SJSA1 (cell line): ENCODE measurements at regions not wholly inside any gene's neighbourhood (a gene's known extent, or its start where the extent isn't known, plus 50 kb on each side); places are given as distances from the start of the nearest gene placed in this dataset.
A peak's percentile ranks its signal among the peaks of the same experiment; 100 is the strongest.

Experiments
- DNase-seq, 2 experiments: peaks; one replicate each; pipeline ENCODE4 v3.0.0-alpha.2; 2015 to 2020; ENCODE audit warnings: low spot score in 2 of 2, low read depth in 1 of 2
- H3K27ac ChIP-seq: fragments of 250-450 bp; sonication (Bioruptor Pico); 2 replicates; pipeline ENCODE4 v1.5.1; 2020; ENCODE audit warnings: mild to moderate bottlenecking, moderate library complexity
- H3K27me3 ChIP-seq: fragments of 250-450 bp; sonication (Bioruptor Pico); replicated peaks from 2 replicates; pipeline ENCODE4 v1.5.1; 2020; ENCODE audit warnings: mild to moderate bottlenecking, moderate library complexity
- H3K36me3 ChIP-seq: fragments of 250-450 bp; sonication (Bioruptor Pico); 2 replicates; pipeline ENCODE4 v1.5.1; 2020; ENCODE audit warnings: mild to moderate bottlenecking
- H3K4me1 ChIP-seq: fragments of 250-450 bp; sonication (Bioruptor Pico); replicated peaks from 2 replicates; pipeline ENCODE4 v1.6.1; 2021; ENCODE audit warnings: mild to moderate bottlenecking
- H3K4me3 ChIP-seq: fragments of 250-450 bp; sonication (Bioruptor Pico); 2 replicates; pipeline ENCODE4 v1.5.1; 2020; ENCODE audit warnings: mild to moderate bottlenecking
- H3K9me3 ChIP-seq: fragments of 250-450 bp; sonication (Bioruptor Pico); replicated peaks from 2 replicates; pipeline ENCODE4 v1.5.1; 2020; ENCODE audit warnings: mild to moderate bottlenecking

DNA sequence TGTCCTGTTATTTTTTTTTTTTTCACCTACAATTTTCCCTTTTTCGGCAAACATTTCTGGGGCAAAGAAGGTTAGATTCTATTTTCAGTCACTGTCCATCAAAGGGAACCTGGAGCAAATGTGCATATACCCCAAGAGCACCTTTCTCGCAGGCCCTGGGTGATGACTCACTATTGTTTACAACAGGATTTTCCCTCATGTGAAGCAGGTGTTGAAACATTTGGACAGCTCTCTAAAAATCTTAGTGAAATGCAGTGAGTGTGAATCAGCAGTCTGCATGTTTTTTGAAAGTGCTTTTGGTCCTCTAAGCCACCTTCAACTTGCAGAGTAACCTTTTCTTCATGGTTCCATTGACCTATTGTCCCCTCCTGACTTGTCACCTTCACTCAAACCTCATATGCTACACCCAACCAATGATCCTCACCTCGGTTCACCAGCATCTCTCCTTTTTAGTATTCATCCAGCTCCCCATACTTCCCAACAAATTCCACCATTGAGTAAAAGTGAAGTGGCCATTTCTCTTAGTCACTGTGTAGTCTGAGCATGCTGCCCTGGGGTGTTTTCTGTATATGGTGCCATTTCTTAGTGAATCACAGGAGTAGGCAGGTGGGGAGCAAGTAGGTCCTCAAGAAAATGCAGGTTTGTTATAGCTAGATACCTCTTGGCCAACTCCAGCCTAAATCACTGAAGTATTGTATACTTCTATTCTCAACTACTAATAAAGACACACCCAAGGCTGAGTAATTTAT is 260.2 kb downstream of the BMP4 start:
- H3K4me1 ChIP-seq = no peaks in the 10 kb centered on the region; the same call in 1 of the 2 replicates
- no peak for DNase-seq
- H3K36me3 ChIP-seq = no peaks in the 10 kb centered on the region
- 0 out of 2 replicates have a peak, but pooled peaks cover 5% of the 10 kb centered on the region for H3K27me3 ChIP-seq
- H3K27ac ChIP-seq = no peak overlapping the region
- H3K9me3 ChIP-seq = no peaks in the 10 kb centered on the region
- H3K4me3 ChIP-seq = no peak overlapping the region

DNA sequence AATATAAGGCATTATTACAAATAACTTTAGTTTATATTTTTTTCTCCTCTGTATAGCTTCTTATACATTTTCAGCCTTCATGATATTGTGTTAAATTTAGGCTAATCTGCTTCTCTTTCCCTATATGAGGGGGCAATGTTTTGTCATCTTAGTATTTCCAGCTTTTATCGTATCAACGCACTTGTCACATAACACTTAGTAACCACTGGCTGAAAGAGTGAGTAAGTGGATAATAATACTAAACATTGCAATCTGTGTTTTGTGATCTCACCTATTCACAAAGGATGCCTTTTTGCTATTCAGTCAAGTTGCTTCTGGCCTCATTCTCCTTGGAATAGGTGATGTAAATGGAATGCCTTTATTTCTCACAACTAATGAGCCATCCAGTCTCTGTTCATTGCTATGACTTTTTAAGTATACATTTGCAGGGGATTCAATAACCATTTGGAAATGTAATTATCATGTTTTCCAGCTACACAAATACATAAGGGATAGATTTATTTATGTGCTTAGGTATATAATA is 260.9 kb downstream of the BMP4 start:
- H3K27ac ChIP-seq = no peak overlapping the region
- H3K9me3 ChIP-seq = no peaks in the 10 kb centered on the region
- no peaks in the 10 kb centered on the region; the same call in 1 of the 2 replicates for H3K4me1 ChIP-seq
- no peak overlapping the region for H3K4me3 ChIP-seq
- DNase-seq = no peak
- H3K27me3 ChIP-seq = 0 out of 2 replicates have a peak, but pooled peaks cover 5% of the 10 kb centered on the region
- no peaks in the 10 kb centered on the region for H3K36me3 ChIP-seq

DNA sequence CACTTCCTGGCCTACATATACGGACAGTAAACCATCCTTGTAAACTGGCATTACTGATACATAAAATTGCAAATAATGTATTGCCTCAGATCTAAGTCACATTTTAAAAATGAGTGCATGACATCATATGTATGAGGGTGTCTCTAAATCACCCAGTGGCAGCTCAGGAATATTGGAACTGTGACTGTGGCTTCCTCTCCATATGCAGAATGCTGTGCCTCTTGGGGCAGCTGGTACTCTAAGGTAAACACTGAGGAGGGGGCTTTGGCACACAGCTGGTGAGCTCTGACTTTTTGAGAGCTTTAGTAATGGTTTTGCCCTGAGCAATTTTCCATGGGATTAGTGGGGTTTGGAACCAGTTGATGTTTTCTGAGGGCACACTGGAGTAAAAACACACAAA is 263.7 kb downstream of the BMP4 start:
- Histone ChIP-seq H3K27me3 (0 out of 2 replicates have a peak, but pooled peaks cover 5% of the 10 kb centered on the region), H3K9me3 (no peaks in the 10 kb centered on the region), H3K4me3 (no peak overlapping the region), H3K4me1 (no peaks in the 10 kb centered on the region; the same call in 1 of the 2 replicates), H3K27ac (no peak overlapping the region), H3K36me3 (no peaks in the 10 kb centered on the region)
- DNase-seq = no peak

DNA sequence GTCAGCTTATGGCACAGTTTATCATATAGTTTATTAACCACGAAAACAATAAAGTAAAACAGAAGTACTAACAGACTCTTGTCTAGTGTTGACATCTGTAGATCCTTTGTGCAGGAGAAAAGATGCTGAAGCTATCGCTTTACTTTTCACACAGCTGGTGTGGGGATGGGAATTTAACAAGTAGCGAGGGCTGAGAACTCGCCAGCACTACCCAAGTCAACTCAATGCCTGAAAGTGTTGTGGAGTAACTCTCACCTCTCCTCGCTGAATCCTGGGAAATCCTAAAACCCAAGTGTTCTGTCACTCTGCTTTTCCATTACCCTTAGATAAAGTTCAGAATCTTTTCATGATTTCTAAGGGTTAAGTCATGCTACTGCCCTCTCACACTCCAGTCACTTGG is 264.2 kb downstream of the BMP4 start:
- no peak for DNase-seq
- Histone ChIP-seq H3K4me1 (no peaks in the 10 kb centered on the region; the same call in 1 of the 2 replicates), H3K27me3 (0 out of 2 replicates have a peak, but pooled peaks cover 5% of the 10 kb centered on the region), H3K27ac (no peak overlapping the region), H3K36me3 (no peaks in the 10 kb centered on the region), H3K4me3 (no peak overlapping the region), H3K9me3 (no peaks in the 10 kb centered on the region)

DNA sequence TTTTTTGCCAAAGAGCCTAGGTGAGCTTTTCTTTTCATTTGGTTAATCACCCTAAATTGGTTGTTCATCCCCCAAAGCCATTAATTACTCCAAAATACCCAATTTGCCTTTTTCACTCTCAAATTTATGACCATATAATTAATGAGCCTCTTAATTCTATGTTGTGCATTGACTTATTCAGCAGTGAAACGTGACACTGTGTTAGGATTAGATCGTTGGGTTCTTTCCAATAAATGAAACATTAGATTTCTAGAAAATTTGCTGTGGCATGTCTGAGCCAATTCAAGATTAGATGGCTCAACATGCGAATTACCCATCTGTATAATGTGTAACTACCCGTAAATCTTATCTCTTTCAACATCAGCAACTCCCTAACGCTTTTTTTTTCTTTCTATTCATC is 273.4 kb downstream of the BMP4 start:
- no peaks in the 10 kb centered on the region for H3K4me1 ChIP-seq
- H3K27ac ChIP-seq = no peak overlapping the region
- H3K36me3 ChIP-seq = no peaks in the 10 kb centered on the region
- H3K27me3 ChIP-seq = peaks cover 5% of the 10 kb centered on the region; the same call in 1 of the 2 replicates
- H3K4me3 ChIP-seq = no peak overlapping the region
- DNase-seq = no peak
- H3K9me3 ChIP-seq = no peaks in the 10 kb centered on the region

DNA sequence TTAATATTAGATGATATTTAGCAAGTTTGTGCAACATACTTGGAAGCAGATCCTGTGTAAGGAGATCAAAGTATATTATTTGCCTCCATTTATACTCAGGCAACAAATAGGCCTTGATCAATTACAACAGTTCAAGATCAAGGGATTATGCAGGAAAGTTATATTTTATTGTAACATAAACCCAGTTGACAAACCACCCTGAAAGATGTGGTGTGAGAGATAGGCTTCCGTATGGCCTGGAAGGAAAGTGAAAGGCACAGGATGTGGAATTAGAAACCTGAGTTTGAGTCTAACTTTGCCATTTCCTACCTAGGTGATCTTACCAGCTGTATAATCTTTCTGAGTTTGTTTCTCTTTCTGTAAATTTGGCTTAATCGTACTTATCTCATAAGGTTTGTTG is 284.1 kb downstream of the BMP4 start:
- Histone ChIP-seq H3K27me3 (no peaks in the 10 kb centered on the region), H3K36me3 (no peaks in the 10 kb centered on the region), H3K9me3 (no peaks in the 10 kb centered on the region), H3K27ac (no peak overlapping the region), H3K4me3 (no peak overlapping the region), H3K4me1 (no peaks in the 10 kb centered on the region)
- DNase-seq = no peak

DNA sequence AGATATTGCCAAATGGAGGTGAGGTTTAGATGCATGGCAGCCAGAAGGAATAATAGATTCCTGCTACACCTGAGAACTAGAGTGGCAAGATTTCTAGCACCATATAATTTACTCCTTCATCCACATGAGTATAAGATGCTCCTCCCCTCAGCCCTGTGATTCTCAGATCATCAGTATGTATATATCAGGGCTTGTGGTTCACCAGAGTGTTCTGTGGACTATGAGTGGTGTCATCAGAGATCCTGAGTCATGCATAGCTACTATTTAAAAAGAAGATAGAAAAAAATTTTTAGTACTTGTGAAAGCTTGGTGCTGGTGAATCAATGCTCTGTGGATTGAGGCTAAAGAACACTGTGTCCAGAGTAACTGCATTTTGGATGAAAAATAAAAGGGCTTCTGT is 285.9 kb downstream of the BMP4 start:
- H3K27me3 ChIP-seq = no peaks in the 10 kb centered on the region

DNA sequence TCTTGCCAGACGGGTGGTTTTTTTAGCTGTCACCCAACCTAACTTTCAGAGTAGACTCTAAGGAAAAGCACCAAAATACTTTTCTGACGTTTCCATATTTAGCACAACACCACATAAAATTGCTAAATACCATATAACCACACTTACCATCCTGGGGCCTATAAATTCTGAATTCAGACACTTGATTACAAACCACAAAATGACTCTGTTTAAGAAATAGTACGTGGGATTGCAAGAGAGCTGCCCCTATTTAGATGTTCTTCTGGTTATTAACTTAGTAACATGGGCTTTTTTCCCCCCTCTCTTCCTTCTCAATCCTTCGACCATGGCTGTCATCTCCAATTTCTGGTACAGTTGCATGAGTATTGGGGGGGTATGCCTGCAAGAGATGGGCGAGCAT is 287.7 kb downstream of the BMP4 start:
- DNase-seq = no peak
- no peaks in the 10 kb centered on the region for H3K4me1 ChIP-seq
- H3K36me3 ChIP-seq = no peaks in the 10 kb centered on the region
- no peaks in the 10 kb centered on the region for H3K27me3 ChIP-seq
- no peak overlapping the region for H3K27ac ChIP-seq
- H3K4me3 ChIP-seq = no peak overlapping the region
- no peaks in the 10 kb centered on the region for H3K9me3 ChIP-seq

More for the DNA sequence above, 285.9 kb downstream of the BMP4 start:
- Histone ChIP-seq H3K4me3 (no peak overlapping the region), H3K36me3 (no peaks in the 10 kb centered on the region), H3K27ac (no peak overlapping the region), H3K9me3 (no peaks in the 10 kb centered on the region), H3K4me1 (no peaks in the 10 kb centered on the region)
- no peak for DNase-seq

DNA sequence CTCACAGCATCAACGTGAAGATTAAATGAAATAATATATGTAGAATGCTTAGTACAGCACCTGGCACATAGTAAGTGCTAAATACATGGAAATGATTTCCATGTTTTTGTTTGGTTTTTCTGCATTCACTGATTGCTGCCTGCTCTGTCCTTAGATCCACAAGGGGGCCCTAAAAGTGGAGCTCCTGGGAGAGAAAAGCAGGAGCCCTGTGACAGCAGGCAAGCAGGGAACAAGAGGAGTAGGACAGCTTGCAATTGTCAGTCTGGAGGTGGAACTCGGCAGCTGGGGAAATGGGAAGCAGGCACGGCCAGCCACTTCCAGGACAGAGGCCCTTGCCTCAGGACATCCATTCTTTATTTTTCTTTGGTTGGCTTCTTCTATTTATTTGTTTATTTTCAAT is 292.9 kb downstream of the BMP4 start:
- Histone ChIP-seq H3K4me1 (no peaks in the 10 kb centered on the region), H3K36me3 (no peaks in the 10 kb centered on the region), H3K4me3 (no peak overlapping the region), H3K9me3 (no peaks in the 10 kb centered on the region), H3K27me3 (peaks cover 4% of the 10 kb centered on the region; the same call in 1 of the 2 replicates), H3K27ac (no peak overlapping the region)
- peak in 1 of 2 experiments; percentile 3 for DNase-seq

DNA sequence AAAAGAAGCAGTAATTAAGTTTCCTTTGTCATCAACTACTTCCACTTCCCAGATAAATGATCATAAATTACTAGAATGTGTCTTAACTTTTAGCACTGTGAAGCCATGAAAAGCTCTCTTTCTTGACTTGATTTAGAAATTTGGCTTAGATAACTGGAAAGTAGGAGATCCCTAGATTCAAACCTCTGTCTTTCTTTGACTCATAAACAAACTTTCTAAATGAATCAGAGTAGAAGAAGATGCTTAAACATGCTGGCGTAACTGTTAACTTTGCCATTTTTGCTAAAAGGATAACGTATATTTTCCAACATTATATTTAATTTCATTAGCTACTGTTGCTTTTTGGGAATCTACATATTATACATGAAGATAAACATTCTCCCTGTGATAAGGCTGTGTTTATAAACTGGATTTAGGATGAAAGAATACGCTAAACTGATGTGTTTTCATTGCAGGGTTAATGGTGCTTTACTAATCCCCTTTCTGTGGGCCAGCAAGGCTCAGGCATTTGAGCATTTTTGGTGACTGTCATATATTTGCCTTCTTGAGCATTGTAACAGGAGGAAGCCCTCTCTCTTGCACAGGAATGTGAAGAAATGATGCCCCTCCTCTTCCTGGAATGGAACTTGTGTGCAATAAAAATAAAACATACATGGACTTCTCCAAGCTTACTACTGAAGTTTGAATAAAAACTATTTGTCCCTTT is 301.4 kb downstream of the BMP4 start:
- H3K4me1 ChIP-seq = no peaks in the 10 kb centered on the region
- no peak overlapping the region for H3K4me3 ChIP-seq
- H3K9me3 ChIP-seq = no peaks in the 10 kb centered on the region
- H3K36me3 ChIP-seq = no peaks in the 10 kb centered on the region
- no peak for DNase-seq
- H3K27ac ChIP-seq = no peak overlapping the region
- H3K27me3 ChIP-seq = peaks cover 4% of the 10 kb centered on the region; the same call in 1 of the 2 replicates

DNA sequence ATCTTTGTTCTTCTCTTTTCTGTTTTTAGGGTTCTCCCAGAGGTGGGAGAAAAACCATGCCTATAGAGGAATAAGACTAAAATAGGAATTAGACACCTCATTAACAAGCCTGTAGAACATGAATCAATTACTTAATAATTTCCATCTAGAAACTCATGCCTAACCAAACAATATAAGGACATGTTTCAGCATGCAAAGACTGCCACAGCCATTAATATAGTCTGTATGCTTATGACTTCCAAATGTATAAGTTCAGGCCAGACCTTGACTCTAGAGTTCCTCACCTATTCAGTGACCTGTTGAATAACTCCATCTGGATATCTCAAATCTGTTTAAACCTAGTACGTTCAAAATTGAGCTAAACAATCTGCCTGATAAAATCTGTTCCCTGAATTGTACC is 304.6 kb downstream of the BMP4 start:
- H3K36me3 ChIP-seq = no peaks in the 10 kb centered on the region
- DNase-seq = no peak
- H3K4me3 ChIP-seq = no peak overlapping the region
- no peaks in the 10 kb centered on the region for H3K9me3 ChIP-seq
- no peak overlapping the region for H3K27ac ChIP-seq
- no peaks in the 10 kb centered on the region; the same call in 1 of the 2 replicates for H3K27me3 ChIP-seq
- no peaks in the 10 kb centered on the region for H3K4me1 ChIP-seq

DNA sequence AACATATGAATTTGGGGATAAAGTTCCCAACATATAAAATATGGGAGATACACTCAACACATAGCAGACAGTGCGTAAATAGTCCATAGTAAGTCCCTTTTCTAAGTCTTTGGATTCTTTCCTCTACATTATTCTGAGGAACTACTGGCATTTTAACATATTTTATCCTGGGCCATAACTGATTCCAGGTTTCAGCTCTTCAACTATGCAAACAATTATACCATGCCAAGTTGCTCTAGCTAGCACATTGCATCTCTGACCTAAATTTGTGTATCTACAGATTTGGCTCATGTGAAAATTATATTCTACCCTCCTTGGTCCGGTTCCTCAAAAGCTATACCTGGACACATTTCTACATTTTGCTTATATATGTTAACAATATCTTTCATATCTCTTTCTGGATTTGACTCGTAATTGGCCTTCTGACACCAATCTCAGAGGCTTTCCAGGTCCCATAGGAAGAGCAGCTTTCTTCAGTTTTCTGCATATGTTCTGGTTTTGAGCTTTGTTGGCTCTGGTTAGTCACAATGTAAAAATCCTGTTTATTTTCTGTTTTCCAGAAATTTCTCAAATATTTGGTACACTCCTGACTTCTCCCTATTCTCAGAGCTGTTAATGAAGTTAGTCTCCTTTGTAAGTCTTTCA is 305.4 kb downstream of the BMP4 start:
- H3K27ac ChIP-seq = no peak overlapping the region
- no peaks in the 10 kb centered on the region for H3K4me1 ChIP-seq
- H3K27me3 ChIP-seq = no peaks in the 10 kb centered on the region; the same call in 1 of the 2 replicates
- no peaks in the 10 kb centered on the region for H3K36me3 ChIP-seq
- no peaks in the 10 kb centered on the region for H3K9me3 ChIP-seq
- no peak for DNase-seq
- no peak overlapping the region for H3K4me3 ChIP-seq

DNA sequence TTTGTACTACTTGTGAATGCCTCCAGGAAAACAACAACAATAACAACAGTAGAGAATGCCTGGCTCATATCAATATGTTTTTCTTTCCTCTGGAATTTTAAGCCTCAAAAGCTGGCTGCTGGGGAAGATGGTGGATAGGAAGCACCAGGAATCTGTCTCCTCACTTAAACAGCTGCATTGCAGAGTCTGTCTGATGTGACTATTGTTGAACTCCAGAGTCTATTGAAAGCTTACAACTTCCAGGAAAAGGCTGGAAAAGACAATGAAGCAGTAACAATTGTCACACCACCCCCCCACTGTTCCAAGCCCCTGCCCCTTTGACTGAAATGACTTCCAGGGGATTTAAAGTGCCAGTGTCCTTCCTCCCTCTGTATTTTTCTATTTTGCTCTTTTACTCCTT is 309.7 kb downstream of the BMP4 start:
- Histone ChIP-seq H3K36me3 (no peaks in the 10 kb centered on the region), H3K9me3 (no peaks in the 10 kb centered on the region), H3K27me3 (no peaks in the 10 kb centered on the region; the same call in 1 of the 2 replicates), H3K27ac (no peak overlapping the region), H3K4me3 (no peak overlapping the region), H3K4me1 (no peaks in the 10 kb centered on the region)
- no peak for DNase-seq

DNA sequence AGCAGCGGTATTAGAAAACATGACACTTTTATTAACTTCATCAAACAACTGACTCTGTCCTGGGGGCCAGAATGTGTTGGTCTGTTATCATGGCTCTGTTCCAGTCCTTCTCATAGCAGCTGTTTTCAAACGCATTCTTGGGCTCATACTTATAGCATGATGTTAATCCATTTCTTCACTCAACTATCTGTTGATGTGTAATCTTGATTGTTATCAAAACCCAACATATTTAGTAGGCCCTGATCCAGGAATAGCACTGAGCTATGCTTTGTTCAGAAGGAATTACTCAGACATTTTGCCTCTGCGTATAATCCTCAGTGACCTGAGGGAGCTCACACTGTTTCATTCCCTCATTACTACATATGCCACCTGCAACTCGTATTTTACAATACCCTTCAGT is 315.9 kb downstream of the BMP4 start:
- H3K27me3 ChIP-seq = no peaks in the 10 kb centered on the region; the same call in 1 of the 2 replicates
- H3K4me1 ChIP-seq = no peaks in the 10 kb centered on the region
- DNase-seq = no peak
- no peaks in the 10 kb centered on the region for H3K36me3 ChIP-seq
- no peak overlapping the region for H3K4me3 ChIP-seq
- no peak overlapping the region for H3K27ac ChIP-seq
- no peaks in the 10 kb centered on the region for H3K9me3 ChIP-seq
